A673 (cell line): ENCODE measurements at regions not wholly inside any gene's neighbourhood (a gene's known extent, or its start where the extent isn't known, plus 50 kb on each side); places are given as distances from the start of the nearest gene placed in this dataset.

ENCODE experiments used
- BruUV-seq: library from RNA; stranded (reverse); fragments of 400-500 nt; replicated peaks from 2 replicates; lab custom pipeline; 2021; lab: Mats Ljungman, UMichigan
- CTCF ChIA-PET: fragments of 300-600 bp; sonication (Branson Sonifier 250); formaldehyde crosslinking; loops from one replicate; lab custom pipeline; 2022; ENCODE audit warnings: antibody characterized with exemption; lab: Charles Lee
- POLR2A ChIA-PET: fragments of 300-600 bp; sonication (Branson Sonifier 250); formaldehyde crosslinking; loops from one replicate; lab custom pipeline; 2022; ENCODE audit warnings: antibody characterized with exemption; ENCODE audit not compliant: low non-redundant PET; lab: Charles Lee
- DNase-seq: peaks from one replicate; pipeline ENCODE4 v3.0.0-alpha.2; 2015; ENCODE audit warnings: low spot score
- H3K27ac ChIP-seq: fragments of 200-600 bp; sonication (generic); 2 replicates; pipeline ENCODE4 v1.5.1; 2016; ENCODE audit warnings: mixed run types, low read depth, mild to moderate bottlenecking, mixed read lengths, antibody characterized with exemption, low read length; ENCODE audit not compliant: poor library complexity, severe bottlenecking
- H3K27me3 ChIP-seq: fragments of 200-600 bp; sonication (generic); replicated peaks from 2 replicates; pipeline ENCODE4 v1.6.1; 2017; ENCODE audit warnings: mixed run types, low read depth, mild to moderate bottlenecking, mixed read lengths, antibody characterized with exemption, low read length; ENCODE audit not compliant: insufficient read depth, poor library complexity
- H3K36me3 ChIP-seq: fragments of 200-600 bp; sonication (generic); 2 replicates; pipeline ENCODE4 v1.6.1; 2016; ENCODE audit warnings: mixed run types, mild to moderate bottlenecking, mixed read lengths, antibody characterized with exemption, low read length; ENCODE audit not compliant: insufficient read depth, poor library complexity, severe bottlenecking
- H3K4me1 ChIP-seq: fragments of 200-600 bp; sonication (generic); 2 replicates; pipeline ENCODE4 v1.6.1; 2017; ENCODE audit warnings: mixed run types, mild to moderate bottlenecking, mixed read lengths, antibody characterized with exemption, low read length; ENCODE audit not compliant: insufficient read depth, poor library complexity, severe bottlenecking
- H3K4me3 ChIP-seq: fragments of 200-600 bp; sonication (generic); 2 replicates; pipeline ENCODE4 v1.5.1; 2016; ENCODE audit warnings: low read depth, mixed run types, mild to moderate bottlenecking, mixed read lengths, low read length; ENCODE audit not compliant: poor library complexity, severe bottlenecking
- H3K9me3 ChIP-seq: fragments of 200-600 bp; sonication (generic); 2 replicates; pipeline ENCODE4 v1.6.1; 2016; ENCODE audit warnings: mixed run types, low read depth, mild to moderate bottlenecking, mixed read lengths, antibody characterized with exemption, low read length; ENCODE audit not compliant: poor library complexity, severe bottlenecking
- CTCF ChIP-seq: fragments of 300-800, 200-600 bp; sonication (generic); conservative IDR thresholded peaks from 2 replicates; pipeline ENCODE4 v1.5.1; 2017; ENCODE audit warnings: low read depth, mild to moderate bottlenecking, antibody characterized with exemption, low read length, moderate library complexity, mixed read lengths
- EZH2 ChIP-seq: fragments of 200-600 bp; sonication (generic); IDR thresholded peaks from 2 replicates; pipeline ENCODE4 v1.6.1; 2017; ENCODE audit warnings: borderline replicate concordance, low read depth, mild to moderate bottlenecking, mixed read lengths, antibody characterized with exemption, low read length; ENCODE audit not compliant: poor library complexity, severe bottlenecking
- intact Hi-C: fragments of 100-400 bp; cut with micrococcal nuclease; formaldehyde crosslinking; loops from one replicate; pipeline ENCODE4 v1.10.0; 2022; ENCODE audit not compliant: unreplicated experiment

- no peak for TF ChIP-seq CTCF
- no peak for TF ChIP-seq EZH2
- no peak overlapping the region for H3K4me3 ChIP-seq
- intact Hi-C loops, result no loop called here
- no peaks in the 10 kb centered on the region for H3K4me1 ChIP-seq
- BruUV-seq, result no TSS peak
- ChIA-PET CTCF (no interaction called here), POLR2A (no interaction called here)
- H3K27me3 ChIP-seq, result no peaks in the 10 kb centered on the region
- no peaks in the 10 kb centered on the region for H3K36me3 ChIP-seq
- H3K27ac ChIP-seq, result no peak overlapping the region
- no peaks in the 10 kb centered on the region for H3K9me3 ChIP-seq
- DNase-seq, result no peak
These were observed 437.9 kb upstream of the PAPPA start for GRCh38 chr9:115715666-115716065.

- Histone ChIP-seq H3K4me3 (no peak overlapping the region), H3K36me3 (no peaks in the 10 kb centered on the region), H3K4me1 (no peaks in the 10 kb centered on the region), H3K9me3 (no peaks in the 10 kb centered on the region), H3K27ac (no peak overlapping the region), H3K27me3 (no peaks in the 10 kb centered on the region)
- no peak for DNase-seq
- ChIA-PET CTCF (no interaction called here), POLR2A (no interaction called here)
- no peak for TF ChIP-seq EZH2
- no peak for TF ChIP-seq CTCF
- no TSS peak for BruUV-seq
- intact Hi-C loops, result no loop called here
These were observed 436.3 kb upstream of the PAPPA start for GRCh38 chr9:115717298-115717697.

GRCh38 chr9:115717711-115718173 is 435.8 kb upstream of the PAPPA start:
- Histone ChIP-seq H3K9me3 (no peaks in the 10 kb centered on the region), H3K36me3 (no peaks in the 10 kb centered on the region), H3K27me3 (no peaks in the 10 kb centered on the region), H3K4me1 (no peaks in the 10 kb centered on the region), H3K27ac (no peak overlapping the region), H3K4me3 (no peak overlapping the region)
- intact Hi-C loops, result no loop called here
- ChIA-PET CTCF (no interaction called here), POLR2A (no interaction called here)
- peak; percentile 15 for DNase-seq
- TF ChIP-seq EZH2 (no peak), CTCF (no peak)
- BruUV-seq, result no TSS peak
